ENCODE measurements at regions not wholly inside any gene's neighbourhood (a gene's known extent, or its start where the extent isn't known, plus 50 kb on each side); places are given as distances from the start of the nearest gene placed in this dataset.

DNA sequence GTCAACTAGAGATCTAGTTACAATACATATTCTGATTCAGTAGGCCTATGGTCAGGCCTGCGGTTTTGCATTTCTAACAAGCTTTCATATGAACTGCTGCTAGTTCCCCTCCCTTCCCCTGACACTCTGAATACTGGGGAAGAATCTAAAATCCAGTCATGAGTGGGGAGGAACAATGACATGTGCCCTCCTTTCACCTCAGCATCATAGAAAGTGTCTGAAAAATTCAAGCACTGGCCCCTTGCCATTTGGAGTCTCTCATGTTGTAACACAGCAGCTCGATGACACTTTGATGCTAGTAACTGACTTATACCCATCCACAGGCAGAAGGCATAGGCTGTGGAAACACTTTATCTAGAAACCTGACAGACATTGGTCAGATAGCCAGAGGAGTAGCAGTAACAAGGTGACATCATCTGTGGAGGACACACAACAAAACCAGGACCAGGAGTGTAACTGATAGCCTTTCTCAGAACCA is 161.9 kb upstream of the RASSF8 start:
- DNase-seq = peak; percentile 32
- Histone ChIP-seq H3K36me3 (replicated peaks; ENCODE audit: insufficient read depth, low read length) (no peaks in the 10 kb centered on the region), H3F3A (ENCODE audit: insufficient read depth, low read length) (no peaks in the 10 kb centered on the region), H3K9me3 (replicated peaks; ENCODE audit: insufficient read depth, low read length) (no peaks in the 10 kb centered on the region), H3K9me2 (replicated peaks; ENCODE audit: insufficient read depth, low read length) (no peaks in the 10 kb centered on the region), H4K20me1 (ENCODE audit: insufficient read depth, low read length) (no peaks in the 10 kb centered on the region), H3K79me2 (ENCODE audit: low read length) (no peaks in the 10 kb centered on the region), H3K27ac (ENCODE audit: low read length) (no peak overlapping the region), H3K4me2 (ENCODE audit: low read depth, low read length) (no peak overlapping the region), H3K9ac (ENCODE audit: low read length) (no peak overlapping the region), H3K4me1 (ENCODE audit: low read length) (no peaks in the 10 kb centered on the region), H3K27me3 (replicated peaks; ENCODE audit: insufficient read depth, low read length) (no peaks in the 10 kb centered on the region), H3K4me3 (ENCODE audit: low read length) (no peak overlapping the region), H2AFZ (ENCODE audit: low read length) (no peak overlapping the region)
- TF ChIP-seq EZH2 (optimal IDR thresholded peaks at IDR 0.05; ENCODE audit: low read depth, low read length) (no peak), EZH2phosphoT487 (IDR thresholded peaks at IDR 0.05; ENCODE audit: low read length) (no peak)
- TF ChIP-seq, protein P1, sequence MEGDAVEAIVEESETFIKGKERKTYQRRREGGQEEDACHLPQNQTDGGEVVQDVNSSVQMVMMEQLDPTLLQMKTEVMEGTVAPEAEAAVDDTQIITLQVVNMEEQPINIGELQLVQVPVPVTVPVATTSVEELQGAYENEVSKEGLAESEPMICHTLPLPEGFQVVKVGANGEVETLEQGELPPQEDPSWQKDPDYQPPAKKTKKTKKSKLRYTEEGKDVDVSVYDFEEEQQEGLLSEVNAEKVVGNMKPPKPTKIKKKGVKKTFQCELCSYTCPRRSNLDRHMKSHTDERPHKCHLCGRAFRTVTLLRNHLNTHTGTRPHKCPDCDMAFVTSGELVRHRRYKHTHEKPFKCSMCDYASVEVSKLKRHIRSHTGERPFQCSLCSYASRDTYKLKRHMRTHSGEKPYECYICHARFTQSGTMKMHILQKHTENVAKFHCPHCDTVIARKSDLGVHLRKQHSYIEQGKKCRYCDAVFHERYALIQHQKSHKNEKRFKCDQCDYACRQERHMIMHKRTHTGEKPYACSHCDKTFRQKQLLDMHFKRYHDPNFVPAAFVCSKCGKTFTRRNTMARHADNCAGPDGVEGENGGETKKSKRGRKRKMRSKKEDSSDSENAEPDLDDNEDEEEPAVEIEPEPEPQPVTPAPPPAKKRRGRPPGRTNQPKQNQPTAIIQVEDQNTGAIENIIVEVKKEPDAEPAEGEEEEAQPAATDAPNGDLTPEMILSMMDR (IDR thresholded peaks at IDR 0.05; ENCODE audit: low read length) = no peak

DNA sequence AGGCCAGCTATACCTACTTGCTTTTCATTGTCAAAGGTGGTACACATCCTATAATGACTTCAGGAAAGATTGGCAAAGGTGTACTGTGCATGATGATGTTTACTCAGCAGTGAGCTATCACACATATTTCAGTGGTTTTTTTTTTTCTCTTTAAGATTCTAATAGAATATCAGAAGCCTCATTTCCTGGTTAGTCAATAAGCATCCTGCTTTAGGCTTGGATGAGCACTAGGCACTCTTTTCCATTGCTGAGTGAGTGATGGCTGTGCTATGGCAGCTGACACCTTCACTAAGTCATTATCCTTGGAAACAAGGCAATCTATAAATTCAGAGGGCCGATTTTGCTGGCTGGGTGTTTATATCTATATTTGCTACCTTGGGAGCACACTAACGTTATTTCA is 161.1 kb upstream of the RASSF8 start:
- Histone ChIP-seq H3K4me2 (ENCODE audit: low read depth, low read length) (no peak overlapping the region), H3K27me3 (replicated peaks; ENCODE audit: insufficient read depth, low read length) (no peaks in the 10 kb centered on the region), H3K9me2 (replicated peaks; ENCODE audit: insufficient read depth, low read length) (no peaks in the 10 kb centered on the region), H3K36me3 (replicated peaks; ENCODE audit: insufficient read depth, low read length) (no peaks in the 10 kb centered on the region), H3K4me3 (ENCODE audit: low read length) (no peak overlapping the region), H3F3A (ENCODE audit: insufficient read depth, low read length) (no peaks in the 10 kb centered on the region), H4K20me1 (ENCODE audit: insufficient read depth, low read length) (no peaks in the 10 kb centered on the region), H3K4me1 (ENCODE audit: low read length) (no peaks in the 10 kb centered on the region), H3K27ac (ENCODE audit: low read length) (no peak overlapping the region), H3K9ac (ENCODE audit: low read length) (no peak overlapping the region), H3K79me2 (ENCODE audit: low read length) (no peaks in the 10 kb centered on the region), H3K9me3 (replicated peaks; ENCODE audit: insufficient read depth, low read length) (no peaks in the 10 kb centered on the region), H2AFZ (ENCODE audit: low read length) (no peak overlapping the region)
- DNase-seq = no peak
- TF ChIP-seq, protein P1 (IDR thresholded peaks at IDR 0.05; ENCODE audit: low read length) = no peak
- TF ChIP-seq EZH2 (optimal IDR thresholded peaks at IDR 0.05; ENCODE audit: low read depth, low read length) = no peak
- TF ChIP-seq EZH2phosphoT487 (IDR thresholded peaks at IDR 0.05; ENCODE audit: low read length) = no peak

DNA sequence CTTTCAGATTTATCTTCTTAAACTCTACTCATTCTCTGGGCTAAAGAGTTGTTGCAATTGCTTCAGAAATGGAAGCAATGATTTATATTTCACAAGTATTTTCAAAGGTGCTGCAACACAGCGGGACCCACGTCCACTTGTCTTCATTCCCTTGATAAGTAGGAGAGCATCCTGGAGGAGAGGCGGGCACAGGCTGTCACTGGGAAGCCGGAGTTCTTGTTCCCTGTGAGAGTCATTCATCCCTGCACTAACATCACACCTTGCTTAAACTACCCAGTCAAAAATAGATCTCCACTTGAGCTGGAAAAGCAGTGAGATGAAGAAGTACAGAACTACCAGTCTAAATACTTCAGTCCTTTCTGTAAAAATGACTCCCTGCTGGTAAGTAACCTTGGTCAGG is 160.5 kb upstream of the RASSF8 start:
- Histone ChIP-seq H4K20me1 (ENCODE audit: insufficient read depth, low read length) (no peaks in the 10 kb centered on the region), H3K27me3 (replicated peaks; ENCODE audit: insufficient read depth, low read length) (no peaks in the 10 kb centered on the region), H3K4me2 (ENCODE audit: low read depth, low read length) (no peak overlapping the region), H3K9me3 (replicated peaks; ENCODE audit: insufficient read depth, low read length) (no peaks in the 10 kb centered on the region), H3K27ac (ENCODE audit: low read length) (no peak overlapping the region), H3K9ac (ENCODE audit: low read length) (no peak overlapping the region), H3K4me1 (ENCODE audit: low read length) (no peaks in the 10 kb centered on the region), H3K36me3 (replicated peaks; ENCODE audit: insufficient read depth, low read length) (no peaks in the 10 kb centered on the region), H3F3A (ENCODE audit: insufficient read depth, low read length) (no peaks in the 10 kb centered on the region), H3K4me3 (ENCODE audit: low read length) (no peak overlapping the region), H3K79me2 (ENCODE audit: low read length) (no peaks in the 10 kb centered on the region), H2AFZ (ENCODE audit: low read length) (no peak overlapping the region), H3K9me2 (replicated peaks; ENCODE audit: insufficient read depth, low read length) (no peaks in the 10 kb centered on the region)
- no peak for DNase-seq
- TF ChIP-seq EZH2 (optimal IDR thresholded peaks at IDR 0.05; ENCODE audit: low read depth, low read length) (no peak), EZH2phosphoT487 (IDR thresholded peaks at IDR 0.05; ENCODE audit: low read length) (no peak)
- TF ChIP-seq, protein P1 (IDR thresholded peaks at IDR 0.05; ENCODE audit: low read length) = no peak

Measured in MM.1S (cell line).